HG03460 (cell line): ENCODE measurements at regions not wholly inside any gene's neighbourhood (a gene's known extent, or its start where the extent isn't known, plus 50 kb on each side); places are given as distances from the start of the nearest gene placed in this dataset.

Source experiments
- ATAC-seq: cut with Tn5 transposase; IDR thresholded peaks from one replicate; pipeline ENCODE4 v1.9.1; 2021; ENCODE audit not compliant: unreplicated experiment

- ATAC-seq, result no peak
These were observed 447.3 kb downstream of the FGF9 start for GRCh38 chr13:22118158-22118557.

- ATAC-seq, result no peak
These were observed 449.8 kb downstream of the FGF9 start for GRCh38 chr13:22120646-22121045.

- no peak for ATAC-seq
These were observed 450.4 kb downstream of the FGF9 start for GRCh38 chr13:22121146-22121739.

GRCh38 chr13:22126433-22127021 lies 455.7 kb downstream of the FGF9 start:
- ATAC-seq, result peak; percentile 98

- ATAC-seq, result no peak
These were observed 456.6 kb downstream of the FGF9 start for GRCh38 chr13:22127277-22128164.

GRCh38 chr13:22128441-22129408 lies 457.9 kb downstream of the FGF9 start:
- ATAC-seq, result no peak

GRCh38 chr13:22130254-22130653 lies 459.4 kb downstream of the FGF9 start:
- ATAC-seq, result no peak

GRCh38 chr13:22134261-22134660 lies 463.4 kb downstream of the FGF9 start:
- ATAC-seq, result no peak

- no peak for ATAC-seq
These were observed 464.6 kb downstream of the FGF9 start for GRCh38 chr13:22135446-22135845.

- ATAC-seq, result no peak
These were observed 466.6 kb downstream of the FGF9 start for GRCh38 chr13:22137361-22138050.

GRCh38 chr13:22138947-22139346 lies 468.1 kb downstream of the FGF9 start:
- no peak for ATAC-seq

GRCh38 chr13:22141716-22142115 lies 470.8 kb downstream of the FGF9 start:
- ATAC-seq, result no peak

- ATAC-seq, result no peak
These were observed 472.8 kb downstream of the FGF9 start for GRCh38 chr13:22143671-22144070.

- ATAC-seq, result no peak
These were observed 473.9 kb downstream of the FGF9 start for GRCh38 chr13:22144806-22145205.

- no peak for ATAC-seq
These were observed 477.3 kb downstream of the FGF9 start for GRCh38 chr13:22148187-22148586.

GRCh38 chr13:22152751-22153150 lies 481.9 kb downstream of the FGF9 start:
- ATAC-seq, result no peak

GRCh38 chr13:22154041-22154440 lies 483.2 kb downstream of the FGF9 start:
- no peak for ATAC-seq

- peak; percentile 88 for ATAC-seq
These were observed 491.0 kb downstream of the FGF9 start for GRCh38 chr13:22161871-22162270.

- no peak for ATAC-seq
These were observed 492.0 kb downstream of the FGF9 start for GRCh38 chr13:22162889-22163288.

- no peak for ATAC-seq
These were observed 497.7 kb downstream of the FGF9 start for GRCh38 chr13:22168437-22169190.
